GM19043 (cell line): ENCODE measurements at regions not wholly inside any gene's neighbourhood (a gene's known extent, or its start where the extent isn't known, plus 50 kb on each side); places are given as distances from the start of the nearest gene placed in this dataset.

Experiments used
- ATAC-seq: cut with Tn5 transposase; IDR thresholded peaks from one replicate; pipeline ENCODE4 v1.9.1; 2021; ENCODE audit warnings: low read depth; ENCODE audit not compliant: unreplicated experiment

GRCh38 chr9:81490605-81491331 lies 198.6 kb downstream of the TLE1 start:
- ATAC-seq = no peak

GRCh38 chr9:81489046-81489445 lies 200.3 kb downstream of the TLE1 start:
- no peak for ATAC-seq

- no peak for ATAC-seq
These were observed 208.3 kb downstream of the TLE1 start for GRCh38 chr9:81480828-81481604.

GRCh38 chr9:81479573-81479972 lies 209.8 kb downstream of the TLE1 start:
- no peak for ATAC-seq

GRCh38 chr9:81477669-81478068 lies 211.7 kb downstream of the TLE1 start:
- no peak for ATAC-seq

- no peak for ATAC-seq
These were observed 212.4 kb downstream of the TLE1 start for GRCh38 chr9:81476813-81477490.

GRCh38 chr9:81474792-81475191 lies 214.6 kb downstream of the TLE1 start:
- no peak for ATAC-seq

GRCh38 chr9:81474125-81474524 lies 215.2 kb downstream of the TLE1 start:
- no peak for ATAC-seq

- no peak for ATAC-seq
These were observed 215.6 kb downstream of the TLE1 start for GRCh38 chr9:81473708-81474107.

- ATAC-seq = no peak
These were observed 216.1 kb downstream of the TLE1 start for GRCh38 chr9:81473206-81473605.

- no peak for ATAC-seq
These were observed 216.6 kb downstream of the TLE1 start for GRCh38 chr9:81472701-81473100.

- no peak for ATAC-seq
These were observed 218.5 kb downstream of the TLE1 start for GRCh38 chr9:81470864-81471263.

- no peak for ATAC-seq
These were observed 221.2 kb downstream of the TLE1 start for GRCh38 chr9:81468084-81468595.

GRCh38 chr9:81466981-81467380 lies 222.4 kb downstream of the TLE1 start:
- no peak for ATAC-seq

GRCh38 chr9:81465468-81466011 lies 223.8 kb downstream of the TLE1 start:
- ATAC-seq = no peak

GRCh38 chr9:81462801-81463200 lies 226.5 kb downstream of the TLE1 start:
- no peak for ATAC-seq

GRCh38 chr9:81461196-81461595 lies 228.2 kb downstream of the TLE1 start:
- ATAC-seq = no peak

- no peak for ATAC-seq
These were observed 228.7 kb downstream of the TLE1 start for GRCh38 chr9:81460693-81461092.

GRCh38 chr9:81459591-81459990 lies 229.8 kb downstream of the TLE1 start:
- ATAC-seq = no peak

GRCh38 chr9:81456431-81457006 lies 232.8 kb downstream of the TLE1 start:
- no peak for ATAC-seq
